ENCODE measurements at regions not wholly inside any gene's neighbourhood (a gene's known extent, or its start where the extent isn't known, plus 50 kb on each side); places are given as distances from the start of the nearest gene placed in this dataset.

GRCh38 chr4:14177987-14178386 lies 550.5 kb upstream of the BOD1L1 start:
- intact Hi-C loops (cut with micrococcal nuclease): no loop called here
- BruUV-seq (replicated peaks): no TSS peak
- ATAC-seq: no peak

DNA sequence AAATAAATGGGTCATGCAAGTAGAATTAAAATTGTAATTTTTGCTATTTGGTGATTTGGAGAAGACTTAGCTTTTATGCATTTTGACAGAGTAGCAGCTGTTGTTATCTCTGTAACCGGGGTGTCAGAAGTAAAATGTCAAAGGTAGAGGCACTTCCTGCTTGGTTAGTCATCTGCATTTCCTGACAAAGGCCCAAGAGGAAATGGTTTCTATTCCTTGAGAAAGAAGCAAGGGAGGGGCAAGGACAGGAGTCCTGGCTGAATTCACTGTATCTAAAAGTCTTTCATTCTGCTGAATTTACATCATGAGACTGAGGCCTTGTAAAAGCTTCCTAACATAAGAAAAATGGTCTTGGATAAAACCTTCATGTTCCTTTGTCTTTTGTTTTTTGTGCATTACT lies 550.9 kb upstream of the BOD1L1 start:
- BruUV-seq (replicated peaks): no TSS peak
- ATAC-seq: peak; percentile 25
- H3K36me3 ChIP-seq (ENCODE audit: low read depth, low read length): no peaks in the 10 kb centered on the region
- ChIA-PET POLR2A (ENCODE audit: unreplicated experiment) (no interaction called here), CTCF (no interaction called here)
- intact Hi-C loops (cut with micrococcal nuclease): no loop called here
- no peaks in the 10 kb centered on the region for H3K79me2 ChIP-seq (ENCODE audit: low read length)
- H3K4me2 ChIP-seq (ENCODE audit: low read length): peak overlapping the region; percentile 38; the same call in 1 of the 2 replicates
- no peaks in the 10 kb centered on the region for H3F3A ChIP-seq (ENCODE audit: low read length, unreplicated experiment)
- no peak overlapping the region for H3K4me3 ChIP-seq (ENCODE audit: low read length)
- TF ChIP-seq, protein P1, sequence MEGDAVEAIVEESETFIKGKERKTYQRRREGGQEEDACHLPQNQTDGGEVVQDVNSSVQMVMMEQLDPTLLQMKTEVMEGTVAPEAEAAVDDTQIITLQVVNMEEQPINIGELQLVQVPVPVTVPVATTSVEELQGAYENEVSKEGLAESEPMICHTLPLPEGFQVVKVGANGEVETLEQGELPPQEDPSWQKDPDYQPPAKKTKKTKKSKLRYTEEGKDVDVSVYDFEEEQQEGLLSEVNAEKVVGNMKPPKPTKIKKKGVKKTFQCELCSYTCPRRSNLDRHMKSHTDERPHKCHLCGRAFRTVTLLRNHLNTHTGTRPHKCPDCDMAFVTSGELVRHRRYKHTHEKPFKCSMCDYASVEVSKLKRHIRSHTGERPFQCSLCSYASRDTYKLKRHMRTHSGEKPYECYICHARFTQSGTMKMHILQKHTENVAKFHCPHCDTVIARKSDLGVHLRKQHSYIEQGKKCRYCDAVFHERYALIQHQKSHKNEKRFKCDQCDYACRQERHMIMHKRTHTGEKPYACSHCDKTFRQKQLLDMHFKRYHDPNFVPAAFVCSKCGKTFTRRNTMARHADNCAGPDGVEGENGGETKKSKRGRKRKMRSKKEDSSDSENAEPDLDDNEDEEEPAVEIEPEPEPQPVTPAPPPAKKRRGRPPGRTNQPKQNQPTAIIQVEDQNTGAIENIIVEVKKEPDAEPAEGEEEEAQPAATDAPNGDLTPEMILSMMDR (conservative IDR thresholded peaks at IDR 0.05; ENCODE audit: low read depth, low read length): no peak
- TF ChIP-seq EZH2 (IDR thresholded peaks at IDR 0.05; ENCODE audit: low read length, unreplicated experiment): no peak
- no peak for TF ChIP-seq EZH2phosphoT487 (IDR thresholded peaks at IDR 0.05; ENCODE audit: borderline replicate concordance, low read length)
- H3K27me3 ChIP-seq (ENCODE audit: low read length): no peaks in the 10 kb centered on the region
- H3K4me1 ChIP-seq (ENCODE audit: insufficient read depth, low read length): peaks cover 41% of the 10 kb centered on the region
- peak; percentile 68 for DNase-seq
- no peak overlapping the region for H2AFZ ChIP-seq (ENCODE audit: low read length)
- no peaks in the 10 kb centered on the region for H3K9me3 ChIP-seq (ENCODE audit: low read length)
- H3K9me2 ChIP-seq (replicated peaks; ENCODE audit: low read length): no peaks in the 10 kb centered on the region
- peak overlapping the region; percentile 77 for H3K27ac ChIP-seq (ENCODE audit: low read length)
- H3K9ac ChIP-seq (ENCODE audit: low read length): peak overlapping the region; percentile 56
- H4K20me1 ChIP-seq (ENCODE audit: low read length): no peaks in the 10 kb centered on the region

More at GRCh38 chr4:14177987-14178386, 550.5 kb upstream of the BOD1L1 start:
- no peaks in the 10 kb centered on the region for H3K36me3 ChIP-seq (ENCODE audit: low read depth, low read length)
- H3K4me2 ChIP-seq (ENCODE audit: low read length): 0 out of 2 replicates have a peak overlapping the region, but pooled peaks have one; percentile 38
- H3F3A ChIP-seq (ENCODE audit: low read length, unreplicated experiment): no peaks in the 10 kb centered on the region
- peaks cover 41% of the 10 kb centered on the region for H3K4me1 ChIP-seq (ENCODE audit: insufficient read depth, low read length)
- peak overlapping the region; percentile 77 for H3K27ac ChIP-seq (ENCODE audit: low read length)
- H3K9ac ChIP-seq (ENCODE audit: low read length): peak overlapping the region; percentile 14; the same call in 1 of the 2 replicates
- H3K27me3 ChIP-seq (ENCODE audit: low read length): no peaks in the 10 kb centered on the region
- DNase-seq: no peak
- ChIA-PET CTCF (no interaction called here), POLR2A (ENCODE audit: unreplicated experiment) (no interaction called here)
- H3K9me3 ChIP-seq (ENCODE audit: low read length): no peaks in the 10 kb centered on the region
- H3K9me2 ChIP-seq (replicated peaks; ENCODE audit: low read length): no peaks in the 10 kb centered on the region
- TF ChIP-seq EZH2 (IDR thresholded peaks at IDR 0.05; ENCODE audit: low read length, unreplicated experiment) (no peak), EZH2phosphoT487 (IDR thresholded peaks at IDR 0.05; ENCODE audit: borderline replicate concordance, low read length) (no peak)
- TF ChIP-seq, protein P1 (conservative IDR thresholded peaks at IDR 0.05; ENCODE audit: low read depth, low read length): no peak
- no peak overlapping the region for H2AFZ ChIP-seq (ENCODE audit: low read length)
- H3K4me3 ChIP-seq (ENCODE audit: low read length): no peak overlapping the region
- no peaks in the 10 kb centered on the region for H4K20me1 ChIP-seq (ENCODE audit: low read length)
- no peaks in the 10 kb centered on the region for H3K79me2 ChIP-seq (ENCODE audit: low read length)

DNA sequence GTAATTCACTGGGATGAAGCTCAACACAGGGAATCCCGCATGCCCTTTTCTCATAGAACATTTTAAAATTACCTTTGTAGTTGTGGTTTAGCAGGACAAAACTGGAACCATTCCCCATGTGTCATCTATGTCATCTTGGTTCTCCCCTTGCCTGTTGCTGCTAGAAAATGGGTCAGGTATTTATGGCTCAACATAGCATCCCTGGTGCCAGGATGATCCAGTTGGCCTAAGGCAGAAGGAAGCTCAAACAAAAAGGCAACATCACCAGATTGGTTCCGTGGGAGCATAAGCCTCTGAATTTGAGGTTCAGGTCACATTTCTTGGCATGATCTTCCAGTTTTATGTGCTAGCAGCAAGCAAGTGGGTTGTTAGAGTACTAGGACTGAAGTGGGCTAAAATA lies 552.6 kb upstream of the BOD1L1 start:
- no TSS peak for BruUV-seq (replicated peaks)
- no peaks in the 10 kb centered on the region for H3K27me3 ChIP-seq (ENCODE audit: low read length)
- H3K9me3 ChIP-seq (ENCODE audit: low read length): no peaks in the 10 kb centered on the region
- intact Hi-C loops (cut with micrococcal nuclease): loop anchor here (2.0 to 5.0 kb wide), 4 partner anchors 68 to 523 kb away; no protein-coding TSS in a partner anchor
- TF ChIP-seq, protein P1 (conservative IDR thresholded peaks at IDR 0.05; ENCODE audit: low read depth, low read length): no peak
- TF ChIP-seq EZH2phosphoT487 (IDR thresholded peaks at IDR 0.05; ENCODE audit: borderline replicate concordance, low read length) (no peak), EZH2 (IDR thresholded peaks at IDR 0.05; ENCODE audit: low read length, unreplicated experiment) (no peak)
- H3K4me2 ChIP-seq (ENCODE audit: low read length): peak overlapping the region; percentile 72
- H4K20me1 ChIP-seq (ENCODE audit: low read length): no peaks in the 10 kb centered on the region
- H3K4me1 ChIP-seq (ENCODE audit: insufficient read depth, low read length): peaks cover 41% of the 10 kb centered on the region
- ChIA-PET POLR2A (ENCODE audit: unreplicated experiment) (no interaction called here), CTCF (no interaction called here)
- H3K9ac ChIP-seq (ENCODE audit: low read length): peak overlapping the region; percentile 71
- no peak for ATAC-seq
- H3K27ac ChIP-seq (ENCODE audit: low read length): peak overlapping the region; percentile 95
- no peaks in the 10 kb centered on the region for H3F3A ChIP-seq (ENCODE audit: low read length, unreplicated experiment)
- H3K4me3 ChIP-seq (ENCODE audit: low read length): no peak overlapping the region
- H3K9me2 ChIP-seq (replicated peaks; ENCODE audit: low read length): no peaks in the 10 kb centered on the region
- H3K36me3 ChIP-seq (ENCODE audit: low read depth, low read length): no peaks in the 10 kb centered on the region
- DNase-seq: no peak
- H2AFZ ChIP-seq (ENCODE audit: low read length): no peak overlapping the region
- no peaks in the 10 kb centered on the region for H3K79me2 ChIP-seq (ENCODE audit: low read length)
